Fibroblast of upper back skin (primary cell): ENCODE measurements at regions not wholly inside any gene's neighbourhood (a gene's known extent, or its start where the extent isn't known, plus 50 kb on each side); places are given as distances from the start of the nearest gene placed in this dataset.
"Not testable (repeated sequence)": the region's sequence is repeated elsewhere in the genome, so short reads cannot be mapped to it uniquely, and the experiment has no call there.

Source experiments
- DNase-seq: peaks from one replicate; pipeline ENCODE4 v3.0.0-alpha.2; 2013

DNA sequence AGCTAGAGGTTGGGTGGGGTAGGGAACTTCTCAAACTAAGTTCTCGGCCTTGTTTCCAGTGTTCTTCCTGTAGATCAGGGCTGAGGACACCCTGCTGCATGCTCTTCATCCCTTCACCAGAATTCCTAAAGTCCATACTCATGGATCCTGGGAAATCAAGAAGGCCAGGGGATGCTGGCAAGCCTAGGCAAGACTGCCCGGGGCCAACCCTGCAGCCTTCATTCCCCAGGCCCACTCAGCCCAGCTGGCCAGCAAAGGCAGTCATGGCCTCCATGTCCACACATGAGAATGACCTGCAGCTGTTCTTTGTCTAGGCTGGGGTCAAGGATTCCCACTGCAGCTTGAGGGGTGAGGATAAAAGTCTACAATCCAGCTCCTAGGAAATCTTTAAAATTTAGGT is 109.3 kb upstream of the ETV6 start:
- no peak for DNase-seq

DNA sequence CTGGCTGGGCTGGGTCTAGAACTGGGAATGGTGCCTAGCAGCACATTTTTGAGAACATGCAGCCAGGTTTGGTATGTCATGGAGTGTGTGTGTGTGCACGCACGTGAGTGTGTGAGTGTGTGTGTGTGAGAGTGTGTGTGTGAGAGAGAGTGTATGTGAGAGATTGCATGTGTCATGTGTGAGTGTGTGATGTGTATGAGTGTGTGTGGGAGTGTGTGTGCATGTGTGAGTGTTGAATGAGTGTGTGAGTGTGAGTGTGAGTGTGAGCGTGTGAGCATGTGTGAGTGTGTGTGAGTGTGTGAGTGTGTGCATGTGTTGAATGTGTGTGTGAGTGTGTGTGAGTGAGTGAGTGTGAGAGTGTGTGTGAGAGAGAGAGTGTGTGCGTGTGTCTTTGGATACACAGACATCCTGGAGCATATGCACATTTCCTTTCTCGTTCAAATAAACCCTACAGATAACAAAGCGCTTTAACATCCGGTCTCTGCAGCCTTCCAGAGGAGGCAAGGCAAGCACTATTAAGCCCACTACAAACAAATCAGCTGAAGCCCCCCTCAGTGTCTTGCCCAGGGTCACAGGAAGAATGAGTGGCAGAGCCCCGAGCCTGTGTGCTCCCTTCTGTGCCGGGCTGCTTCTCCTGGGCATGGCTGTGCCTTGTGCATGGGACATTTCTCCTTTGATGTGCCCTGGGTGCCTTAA is 108.7 kb upstream of the ETV6 start:
- no peak for DNase-seq

DNA sequence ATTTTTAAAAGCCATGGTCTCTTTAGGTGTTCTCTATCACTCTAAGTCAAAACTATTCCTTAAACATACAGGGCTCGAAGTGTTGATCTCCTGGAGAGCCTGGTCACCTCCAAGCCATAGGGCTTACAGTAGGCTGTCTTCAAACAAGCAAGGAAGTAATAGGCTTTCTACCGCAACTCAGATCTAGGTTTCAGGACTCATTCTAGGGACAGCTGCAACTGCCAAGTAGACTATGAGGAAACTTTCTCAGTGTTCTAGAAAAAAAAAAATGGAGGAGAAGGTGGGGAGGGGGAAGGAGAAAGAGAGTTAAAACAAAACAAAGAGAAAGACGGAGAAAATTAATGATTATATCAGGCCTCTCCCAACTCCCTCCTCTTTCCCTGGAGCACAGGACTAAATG is 106.9 kb upstream of the ETV6 start:
- no peak for DNase-seq

DNA sequence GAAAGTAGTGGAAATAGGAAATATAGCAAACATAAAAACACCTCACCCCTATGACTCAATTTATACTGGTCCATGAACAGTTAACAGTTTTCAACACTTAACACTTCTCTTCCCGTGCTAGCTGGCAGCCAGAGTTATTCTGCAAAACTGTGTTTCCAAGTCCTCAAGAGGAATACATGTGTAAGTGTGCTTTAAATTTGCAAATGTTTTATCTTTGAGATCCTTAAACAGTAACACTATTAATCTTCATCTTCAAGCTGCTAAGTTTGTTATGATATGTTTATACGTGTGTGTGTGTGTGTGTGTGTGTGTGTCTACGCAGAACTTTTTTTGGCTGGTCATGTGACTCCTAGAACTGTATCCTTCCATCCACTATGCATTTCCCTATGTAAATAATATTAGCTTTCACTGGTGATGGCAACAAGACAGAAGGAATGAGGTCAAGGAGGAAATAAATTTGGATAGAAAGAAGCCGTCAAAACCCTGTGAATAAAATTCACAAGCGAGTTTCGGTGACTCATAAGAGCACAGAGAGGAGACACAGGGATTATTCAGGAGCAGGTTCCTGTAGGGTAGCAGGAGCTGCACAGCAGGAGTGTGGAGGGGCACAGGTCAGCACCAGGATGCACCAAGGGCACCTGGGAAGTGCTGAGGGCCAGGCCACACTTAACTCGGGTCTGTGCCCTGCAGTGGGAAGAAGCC is 105.9 kb upstream of the ETV6 start:
- DNase-seq = no peak

DNA sequence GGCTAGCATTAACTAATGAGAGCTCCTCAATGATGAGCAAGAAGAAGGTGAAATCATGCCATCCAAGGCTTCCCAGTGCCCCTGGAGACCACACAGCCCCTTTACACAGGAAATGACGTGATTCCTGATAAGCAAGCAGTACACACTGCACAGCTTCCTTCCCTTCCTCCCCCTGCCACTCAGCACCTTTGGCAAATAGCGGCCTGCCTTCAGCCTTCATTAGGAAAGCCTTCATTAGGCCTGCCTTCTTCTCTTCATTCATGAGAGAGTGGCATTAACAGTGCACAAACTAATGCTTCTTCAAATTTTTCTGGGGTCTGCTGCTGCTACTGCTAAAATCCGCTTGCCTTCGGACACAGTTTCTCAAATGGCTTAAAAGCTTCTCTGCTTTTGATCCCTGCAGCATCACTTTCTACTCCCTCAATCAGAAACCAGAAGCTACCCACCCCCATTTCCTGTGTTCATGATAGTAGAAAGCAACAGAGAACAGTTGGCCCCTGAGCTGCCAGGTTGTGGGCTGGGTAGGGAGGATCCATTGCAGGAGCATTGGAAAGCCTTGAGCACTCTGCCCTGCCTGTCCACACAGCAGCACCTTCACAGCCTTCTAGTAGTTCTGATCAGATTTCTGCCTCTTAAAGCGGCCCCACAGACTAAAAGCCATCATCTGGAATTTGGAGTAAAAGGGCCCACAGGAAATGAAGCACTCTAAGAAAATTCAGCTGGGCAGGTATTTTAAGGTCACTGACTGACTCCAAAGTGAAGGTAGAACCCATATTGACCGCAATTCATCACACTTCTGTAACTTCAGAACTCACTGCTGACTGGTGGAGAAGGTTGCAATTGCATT is 103.8 kb upstream of the ETV6 start:
- DNase-seq = no peak

DNA sequence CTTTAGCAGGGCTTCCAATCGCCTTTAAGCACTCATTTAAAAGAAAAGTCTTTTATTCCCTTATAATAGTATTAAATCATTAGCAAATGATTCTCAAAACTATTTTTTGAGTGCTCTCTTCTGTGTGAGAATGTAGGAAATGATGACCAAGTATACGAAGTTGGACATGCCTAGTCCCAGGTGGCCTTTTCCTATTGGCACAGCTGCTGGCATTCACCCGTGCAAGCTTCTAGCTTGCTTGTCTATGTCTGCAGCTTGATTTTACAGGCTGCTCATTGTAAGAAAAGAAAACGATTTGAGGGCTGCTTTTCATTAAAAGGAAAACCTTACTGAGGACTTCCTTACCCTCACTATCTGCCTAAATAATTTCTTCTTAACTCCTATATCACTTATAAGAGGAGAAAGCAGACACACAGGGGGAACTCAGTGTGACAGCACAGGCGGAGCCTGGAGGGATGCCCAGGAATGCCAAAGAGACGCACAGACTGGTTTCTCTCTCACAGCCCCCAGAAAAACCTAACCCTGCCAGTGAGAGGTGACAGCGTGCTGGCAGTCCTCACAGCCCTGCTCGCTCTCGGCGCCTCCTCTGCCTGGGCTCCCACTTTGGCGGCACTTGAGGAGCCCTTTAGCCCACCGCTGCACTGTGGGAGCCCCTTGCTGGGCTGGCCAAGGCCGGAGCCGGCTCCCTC is 102.7 kb upstream of the ETV6 start:
- not testable (repeated sequence) for DNase-seq

DNA sequence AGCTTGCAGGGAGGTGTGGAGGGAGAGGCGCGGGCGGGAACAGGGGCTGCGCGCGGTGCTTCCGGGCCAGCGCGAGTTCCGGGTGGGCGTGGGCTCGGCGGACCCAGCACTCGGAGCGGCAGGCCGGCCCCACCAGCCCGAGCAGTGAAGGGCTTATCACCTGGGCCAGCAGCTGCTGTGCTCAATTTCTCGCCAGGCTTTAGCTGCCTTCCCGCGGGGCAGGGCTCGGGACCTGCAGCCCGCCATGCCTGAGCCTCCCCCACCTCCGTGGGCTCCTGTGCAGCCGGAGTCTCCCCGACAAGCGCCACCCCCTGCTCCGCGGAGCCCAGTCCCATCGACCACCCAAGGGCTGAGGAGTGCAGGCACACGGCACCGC is 102.2 kb upstream of the ETV6 start:
- DNase-seq = not testable (repeated sequence)

DNA sequence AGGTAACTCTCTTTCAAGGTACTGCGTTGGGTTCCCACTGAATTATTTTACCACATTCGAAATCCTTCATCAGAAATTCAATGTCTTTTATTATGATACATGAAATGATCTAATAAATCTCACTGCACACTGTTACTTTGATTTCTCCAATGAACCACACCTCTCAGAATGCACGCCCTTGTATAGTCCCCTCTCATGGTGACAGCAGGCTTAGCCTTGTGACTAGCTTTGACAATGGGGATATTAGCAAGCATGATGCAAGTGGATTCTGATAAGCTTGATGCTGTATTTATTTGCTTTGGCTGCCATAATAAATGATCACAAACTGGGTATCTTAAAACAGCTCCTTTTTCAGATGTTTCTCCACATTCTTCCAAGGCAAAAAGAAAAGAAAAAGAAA is 100.4 kb upstream of the ETV6 start:
- DNase-seq = no peak

DNA sequence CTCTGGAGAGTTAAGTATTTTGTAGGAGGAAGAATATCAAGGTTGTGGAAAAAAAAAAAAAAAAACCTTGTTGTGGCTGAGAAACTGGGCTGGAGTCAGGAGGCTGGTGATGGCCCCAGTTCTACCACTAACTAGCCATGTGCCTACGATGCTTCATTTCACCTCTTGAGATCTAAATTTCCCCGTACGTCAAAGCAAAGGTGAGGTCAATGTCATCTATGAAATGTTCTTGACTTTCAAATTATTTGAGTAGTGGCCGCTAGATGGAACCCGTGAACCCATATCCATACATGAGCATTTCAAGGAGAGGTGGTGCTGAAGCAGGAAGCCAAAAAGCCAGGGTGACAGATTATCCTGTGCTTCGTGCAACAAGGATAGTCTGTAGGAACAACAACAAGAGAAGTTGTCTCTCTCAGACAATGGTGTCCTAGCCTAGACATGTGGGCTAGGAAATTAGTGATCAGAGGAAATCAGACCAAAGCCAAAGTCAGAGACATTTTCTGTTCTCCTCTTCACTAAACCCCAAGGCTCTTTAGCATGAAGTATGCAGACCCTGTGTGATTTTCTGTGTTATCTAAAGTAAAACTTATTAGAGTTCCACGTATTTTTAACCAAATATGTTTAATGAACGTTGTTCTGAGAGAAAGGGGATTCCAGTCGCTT is 95.5 kb upstream of the ETV6 start:
- DNase-seq = peak; percentile 59

DNA sequence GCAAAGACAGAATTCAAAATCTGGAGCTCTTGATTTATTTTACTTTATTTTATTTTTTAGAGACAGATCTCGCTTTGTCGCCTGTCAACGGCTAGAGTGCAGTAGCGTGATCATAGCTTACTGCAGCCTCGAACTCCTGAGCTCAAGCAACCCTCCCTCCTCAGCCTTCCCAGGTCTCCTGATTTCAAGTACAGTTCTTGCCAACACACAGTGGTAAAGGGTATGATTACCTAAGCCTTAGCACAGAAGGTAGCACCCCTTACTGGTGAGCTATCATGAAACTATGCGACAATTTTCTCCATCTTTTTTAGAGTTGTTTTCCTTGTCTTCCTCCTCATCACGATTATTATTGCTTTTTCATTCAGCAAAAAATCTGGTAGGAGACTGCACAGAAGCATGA is 94.3 kb upstream of the ETV6 start:
- no peak for DNase-seq

DNA sequence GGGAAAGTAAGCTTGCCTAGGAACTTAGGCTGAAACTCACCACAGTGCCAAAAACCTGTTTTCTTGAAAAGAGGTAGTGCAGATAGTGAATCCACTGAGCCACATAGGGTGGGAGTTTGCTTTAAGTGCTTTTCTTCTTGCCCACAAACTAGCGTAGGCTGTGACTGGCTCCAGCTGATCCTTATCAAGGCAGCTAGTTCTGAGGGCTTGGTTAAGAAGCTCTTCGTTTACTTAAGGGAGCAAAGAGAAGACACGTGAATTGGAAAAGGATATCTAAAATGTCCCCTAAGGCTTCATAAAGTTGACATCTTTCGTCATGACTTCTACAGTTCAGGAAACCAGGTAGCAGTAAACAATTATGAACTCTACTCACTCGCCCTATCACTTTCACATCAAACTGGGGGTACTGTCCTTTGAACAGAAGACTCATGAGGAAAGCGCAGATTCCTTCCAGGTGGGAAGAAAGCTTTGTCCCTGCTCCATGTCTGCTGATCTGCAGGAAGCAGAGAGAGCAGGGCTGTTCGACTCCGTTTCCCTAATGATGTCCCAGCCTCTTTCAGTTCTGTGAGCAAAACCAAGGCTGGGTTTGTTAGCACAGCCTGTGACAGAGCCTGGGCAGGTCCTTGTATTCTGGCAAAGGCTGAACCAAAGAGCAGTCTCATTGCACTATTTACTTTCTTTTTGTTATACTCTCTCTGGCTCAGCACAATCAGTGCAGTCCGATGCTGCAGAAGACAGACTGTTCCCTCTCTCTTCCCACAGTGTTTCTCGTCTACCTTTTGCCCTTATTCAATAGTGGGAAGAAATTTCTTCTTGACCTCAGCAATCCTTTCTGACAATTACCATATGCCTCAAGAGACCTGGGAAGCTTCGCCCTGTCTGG is 93.5 kb upstream of the ETV6 start:
- DNase-seq = no peak

DNA sequence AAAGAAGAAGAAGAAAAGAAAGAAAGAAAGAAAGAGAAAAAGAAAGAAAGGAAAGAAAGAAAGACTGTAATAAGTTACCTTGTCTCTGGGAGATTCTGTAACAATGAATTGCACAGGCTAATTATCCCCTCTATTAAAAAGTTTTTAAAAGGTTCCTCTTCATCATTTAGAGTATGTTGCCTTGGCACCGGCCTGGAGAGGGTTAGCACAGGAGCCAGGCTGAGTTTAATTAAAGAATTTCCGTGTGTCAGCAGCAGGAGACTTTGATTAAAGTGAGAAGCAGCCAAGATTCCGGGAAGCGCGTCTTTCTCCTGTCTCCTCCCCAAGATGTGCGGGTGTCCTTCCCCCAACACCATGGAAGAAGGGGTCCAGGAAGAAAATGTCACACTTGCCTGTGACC is 92.8 kb upstream of the ETV6 start:
- no peak for DNase-seq

DNA sequence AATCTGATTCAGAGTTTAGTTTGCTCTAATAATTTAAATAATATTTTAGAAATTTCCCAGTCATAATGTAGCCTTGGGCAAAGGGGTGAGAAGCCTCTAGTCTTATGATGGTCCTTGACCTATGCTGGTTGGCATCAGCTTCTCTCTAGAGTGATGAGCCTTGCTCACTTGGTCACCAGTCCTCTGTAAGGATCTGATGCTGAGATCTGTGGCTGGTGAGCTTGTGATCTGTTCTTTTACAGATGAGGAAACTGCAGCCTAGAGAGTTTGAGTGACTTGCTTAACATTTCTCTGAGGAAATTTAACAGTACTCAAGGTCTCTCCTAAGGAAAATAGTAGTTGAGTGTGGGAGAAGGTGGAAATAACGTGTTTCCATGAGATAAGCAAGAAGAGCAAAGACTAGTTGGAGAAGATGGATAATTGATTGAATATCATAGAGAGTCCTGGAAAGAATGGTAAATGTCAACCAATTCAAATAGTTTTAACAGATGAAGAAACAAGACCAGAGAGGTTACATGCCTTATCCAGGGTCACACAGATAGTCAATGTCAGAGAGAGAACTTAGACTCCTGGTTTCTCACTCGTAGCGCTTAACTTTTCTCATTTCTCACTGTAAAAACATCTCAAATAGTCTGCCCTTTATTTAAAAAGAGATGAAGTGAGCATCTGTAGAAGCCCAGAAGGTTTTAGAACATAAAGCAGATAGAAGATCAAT is 89.7 kb upstream of the ETV6 start:
- no peak for DNase-seq

DNA sequence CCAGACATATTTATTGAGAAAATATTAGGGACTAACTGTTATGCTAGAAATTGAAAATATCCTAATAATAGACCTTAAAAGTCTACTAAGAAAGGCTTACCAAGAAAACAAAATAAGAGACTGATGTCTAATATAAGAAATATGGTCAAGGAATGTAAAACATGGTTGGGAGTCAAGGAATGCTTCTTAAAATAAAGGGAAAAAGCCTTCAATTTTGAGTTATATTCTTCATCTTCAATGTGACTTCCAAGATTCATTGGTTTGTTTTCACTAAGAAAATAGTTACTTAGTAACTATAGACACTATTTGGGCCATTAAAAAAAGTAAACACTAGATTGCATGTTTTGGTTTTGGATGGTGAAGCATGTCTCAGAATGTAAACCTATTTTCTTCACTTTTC is 88.1 kb upstream of the ETV6 start:
- DNase-seq = no peak

DNA sequence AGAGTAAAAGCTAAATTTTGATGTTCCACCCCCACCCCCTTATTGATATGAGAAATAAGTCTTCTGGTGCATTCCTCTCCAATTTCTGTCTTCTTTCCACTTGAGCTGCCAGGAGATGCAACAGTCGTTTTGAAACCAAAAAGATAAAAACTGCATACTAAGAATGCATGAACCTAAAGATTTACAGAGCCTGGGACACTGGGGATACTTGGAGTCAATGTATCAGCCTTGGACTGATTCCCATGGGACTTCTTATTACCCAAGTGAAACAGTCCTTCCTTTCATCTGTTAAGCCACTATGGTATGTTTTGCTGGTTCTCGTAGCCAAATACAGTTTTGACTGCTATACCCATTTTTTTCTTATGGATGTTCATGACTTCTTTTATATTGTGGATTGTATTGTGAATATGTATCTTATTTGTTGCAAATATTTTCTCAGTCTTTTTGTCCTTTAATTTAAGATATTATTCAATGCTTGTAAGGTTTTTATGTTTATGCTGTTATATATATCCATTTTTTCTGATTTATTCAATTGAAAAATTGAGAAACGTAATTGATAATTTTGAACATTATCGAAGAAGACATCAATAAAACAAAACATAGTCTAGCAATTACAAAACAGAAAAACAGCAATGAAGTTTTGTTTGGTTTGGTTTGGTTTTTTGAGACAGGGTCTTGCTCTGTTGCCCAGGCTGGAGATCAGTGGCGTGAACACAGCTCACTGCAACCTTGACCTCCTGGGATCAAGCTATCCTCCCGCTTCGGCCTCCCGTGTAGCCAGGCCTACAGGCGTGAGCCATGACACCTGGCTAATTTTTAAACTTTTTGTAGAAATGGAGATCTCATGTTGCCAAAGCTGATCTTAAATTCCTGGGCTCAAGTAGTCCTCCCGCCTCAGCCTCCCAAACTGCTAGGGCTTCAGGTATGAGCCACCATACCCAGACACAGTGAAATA is 85.4 kb upstream of the ETV6 start:
- DNase-seq = no peak

DNA sequence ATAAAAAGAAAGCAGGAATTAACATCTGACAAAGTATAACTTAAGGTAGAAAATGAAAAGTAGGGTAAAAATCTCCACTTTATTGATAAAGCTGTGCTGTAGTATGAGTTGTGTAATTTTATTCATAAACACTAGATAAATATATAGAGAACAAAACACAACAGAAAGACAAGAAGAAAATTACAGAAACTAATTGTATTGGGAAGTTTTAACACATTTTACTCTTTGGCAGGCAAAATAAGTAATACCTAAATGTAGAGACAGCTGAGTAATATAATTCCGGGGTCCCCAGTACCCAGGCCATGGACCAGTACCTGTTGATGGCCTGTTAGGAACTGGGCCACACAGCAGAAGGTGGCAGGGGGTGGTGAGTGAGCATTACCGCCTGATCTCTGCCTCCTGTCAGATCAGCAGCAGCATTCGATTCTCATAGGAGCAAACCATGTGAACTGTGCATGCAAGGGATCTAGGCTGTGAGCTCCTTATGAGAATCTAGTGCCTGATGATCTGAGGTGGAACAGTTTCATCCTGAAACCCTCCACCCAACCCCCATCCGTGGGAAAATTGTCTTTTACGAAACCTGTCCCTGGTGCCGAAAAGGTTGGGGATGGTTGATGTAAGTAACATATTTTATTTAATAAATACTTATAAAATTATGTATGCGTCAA is 84.4 kb upstream of the ETV6 start:
- no peak for DNase-seq

DNA sequence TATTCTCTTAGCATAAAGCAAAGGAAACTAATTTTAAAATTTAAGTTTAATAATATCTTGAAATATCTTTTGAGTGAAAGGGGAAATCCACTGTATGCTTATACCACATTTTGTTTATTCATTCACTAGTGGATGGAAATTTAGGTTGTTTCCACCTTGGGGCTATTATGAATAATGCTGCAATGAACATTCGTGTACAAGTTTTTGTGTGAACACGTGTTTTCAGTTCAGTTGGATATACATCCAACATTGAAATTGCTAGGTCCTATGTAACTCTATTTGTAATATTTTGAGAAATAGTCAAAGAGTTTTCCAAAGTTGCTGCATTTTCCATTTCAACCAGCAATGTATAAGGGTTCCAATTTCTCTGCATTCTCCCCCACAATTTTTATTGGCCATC is 83.7 kb upstream of the ETV6 start:
- DNase-seq = no peak

DNA sequence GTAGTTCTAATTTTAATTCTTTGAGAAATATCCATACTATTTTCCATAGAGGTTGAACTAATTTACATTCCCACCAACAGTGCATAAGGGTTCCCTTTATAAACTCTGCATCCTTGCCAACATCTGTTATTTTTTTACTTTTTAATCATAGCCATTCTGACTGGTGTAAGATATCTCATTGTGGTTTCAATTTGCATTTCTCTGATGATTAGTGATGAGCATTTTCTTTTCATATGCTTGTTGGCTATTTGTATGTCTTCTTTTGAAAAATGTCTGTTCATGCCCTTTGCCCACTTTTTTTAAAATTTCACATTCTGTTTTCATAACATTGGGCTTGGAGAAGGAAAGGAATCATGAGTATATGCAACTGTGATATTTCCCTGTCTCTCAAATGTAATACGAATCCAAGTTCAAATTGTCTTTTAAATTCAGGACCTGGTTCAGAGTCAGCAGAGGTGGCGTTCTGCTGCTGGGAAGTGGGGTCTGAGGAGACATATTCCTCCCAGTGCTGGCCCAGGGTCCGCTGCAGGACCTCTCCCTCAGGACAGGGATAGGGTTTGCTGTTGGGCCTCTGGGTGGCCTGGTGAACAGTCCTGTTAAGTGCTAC is 81.2 kb upstream of the ETV6 start:
- DNase-seq = no peak
